ENCODE measurements at regions not wholly inside any gene's neighbourhood (a gene's known extent, or its start where the extent isn't known, plus 50 kb on each side); places are given as distances from the start of the nearest gene placed in this dataset.

DNA sequence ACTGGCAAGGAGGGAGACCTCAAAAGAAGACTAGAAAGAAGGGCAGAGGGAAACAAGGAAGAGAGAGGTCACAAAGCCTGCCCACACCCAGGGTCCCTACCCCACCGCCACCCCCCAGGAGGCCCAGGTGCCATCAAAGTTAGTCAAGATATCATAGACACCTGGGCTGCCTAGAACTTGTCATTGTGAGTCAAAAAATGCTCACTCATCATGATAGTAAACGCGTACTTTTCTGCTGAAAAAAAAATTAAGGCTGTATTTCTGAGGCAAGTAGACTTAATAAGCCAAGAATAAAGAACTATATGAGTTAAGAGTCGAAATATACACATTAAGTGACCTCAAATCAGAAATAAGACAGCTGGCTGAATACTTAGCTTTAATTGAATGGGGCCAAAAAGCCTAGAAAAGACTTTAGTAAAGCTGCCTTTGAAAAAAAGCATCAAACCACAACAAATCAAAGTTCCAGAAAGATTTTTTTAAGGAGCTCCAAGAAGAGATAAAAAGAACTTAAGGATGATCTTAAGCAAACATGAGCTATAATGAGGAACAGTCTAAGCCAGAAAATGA, 415.5 kb upstream of the PPP2R3A start:
- H3K27me3 ChIP-seq (ENCODE audit: control insufficient read depth, insufficient read depth, low read length), result no peaks in the 10 kb centered on the region
- no peaks in the 10 kb centered on the region for H3K4me1 ChIP-seq
- no peak overlapping the region for H2AFZ ChIP-seq
- no peak overlapping the region for H3K27ac ChIP-seq
- no peaks in the 10 kb centered on the region for H3K9me3 ChIP-seq (ENCODE audit: control insufficient read depth, low read length)
- no peak overlapping the region for H3K4me3 ChIP-seq (ENCODE audit: low read depth, low read length)
- H3K36me3 ChIP-seq (ENCODE audit: control insufficient read depth, insufficient read depth, low read length), result no peaks in the 10 kb centered on the region
- H3K79me2 ChIP-seq, result no peaks in the 10 kb centered on the region
- H3K9ac ChIP-seq, result no peak overlapping the region
- no peak for TF ChIP-seq CTCF (IDR thresholded peaks at IDR 0.05)
- no peak overlapping the region for H3K4me2 ChIP-seq (ENCODE audit: low read length)

GRCh38 chr3:135556174-135556573, 409.4 kb upstream of the PPP2R3A start:
- H3K4me2 ChIP-seq (ENCODE audit: low read length), result no peak overlapping the region
- H3K9me3 ChIP-seq (ENCODE audit: control insufficient read depth, low read length), result no peaks in the 10 kb centered on the region
- H3K4me3 ChIP-seq (ENCODE audit: low read depth, low read length), result no peak overlapping the region
- TF ChIP-seq CTCF (IDR thresholded peaks at IDR 0.05), result no peak
- H3K9ac ChIP-seq, result no peak overlapping the region
- no peaks in the 10 kb centered on the region for H3K79me2 ChIP-seq
- no peak overlapping the region for H2AFZ ChIP-seq
- no peaks in the 10 kb centered on the region for H3K4me1 ChIP-seq
- no peaks in the 10 kb centered on the region for H3K36me3 ChIP-seq (ENCODE audit: control insufficient read depth, insufficient read depth, low read length)
- no peak overlapping the region for H3K27ac ChIP-seq
- H3K27me3 ChIP-seq (ENCODE audit: control insufficient read depth, insufficient read depth, low read length), result no peaks in the 10 kb centered on the region

GRCh38 chr3:135558150-135558783, 407.3 kb upstream of the PPP2R3A start:
- no peak overlapping the region for H2AFZ ChIP-seq
- no peaks in the 10 kb centered on the region for H3K9me3 ChIP-seq (ENCODE audit: control insufficient read depth, low read length)
- H3K4me2 ChIP-seq (ENCODE audit: low read length), result no peak overlapping the region

GRCh38 chr3:135558906-135559305, 406.6 kb upstream of the PPP2R3A start:
- Histone ChIP-seq H3K27me3 (ENCODE audit: control insufficient read depth, insufficient read depth, low read length) (no peaks in the 10 kb centered on the region), H3K4me2 (ENCODE audit: low read length) (no peak overlapping the region), H3K9me3 (ENCODE audit: control insufficient read depth, low read length) (no peaks in the 10 kb centered on the region), H3K79me2 (no peaks in the 10 kb centered on the region), H3K4me3 (ENCODE audit: low read depth, low read length) (no peak overlapping the region), H3K4me1 (no peaks in the 10 kb centered on the region), H2AFZ (no peak overlapping the region), H3K27ac (no peak overlapping the region), H3K9ac (no peak overlapping the region), H3K36me3 (ENCODE audit: control insufficient read depth, insufficient read depth, low read length) (no peaks in the 10 kb centered on the region)
- TF ChIP-seq CTCF (IDR thresholded peaks at IDR 0.05), result no peak

More at GRCh38 chr3:135558150-135558783, 407.3 kb upstream of the PPP2R3A start:
- Histone ChIP-seq H3K4me1 (no peaks in the 10 kb centered on the region), H3K27ac (no peak overlapping the region), H3K4me3 (ENCODE audit: low read depth, low read length) (no peak overlapping the region), H3K36me3 (ENCODE audit: control insufficient read depth, insufficient read depth, low read length) (no peaks in the 10 kb centered on the region), H3K9ac (no peak overlapping the region), H3K27me3 (ENCODE audit: control insufficient read depth, insufficient read depth, low read length) (no peaks in the 10 kb centered on the region), H3K79me2 (no peaks in the 10 kb centered on the region)
- TF ChIP-seq CTCF (IDR thresholded peaks at IDR 0.05), result no peak

- no peak overlapping the region for H3K27ac ChIP-seq
- no peaks in the 10 kb centered on the region for H3K4me1 ChIP-seq
- no peak overlapping the region for H3K9ac ChIP-seq
- H3K79me2 ChIP-seq, result no peaks in the 10 kb centered on the region
- no peaks in the 10 kb centered on the region for H3K36me3 ChIP-seq (ENCODE audit: control insufficient read depth, insufficient read depth, low read length)
- H2AFZ ChIP-seq, result no peak overlapping the region
- no peak for TF ChIP-seq CTCF (IDR thresholded peaks at IDR 0.05)
- H3K9me3 ChIP-seq (ENCODE audit: control insufficient read depth, low read length), result no peaks in the 10 kb centered on the region
- no peak overlapping the region for H3K4me3 ChIP-seq (ENCODE audit: low read depth, low read length)
- H3K27me3 ChIP-seq (ENCODE audit: control insufficient read depth, insufficient read depth, low read length), result no peaks in the 10 kb centered on the region
- H3K4me2 ChIP-seq (ENCODE audit: low read length), result no peak overlapping the region
These were observed 405.7 kb upstream of the PPP2R3A start for GRCh38 chr3:135559802-135560201.

All from parathyroid adenoma (tissue), 2 donors.